ENCODE measurements at regions not wholly inside any gene's neighbourhood (a gene's known extent, or its start where the extent isn't known, plus 50 kb on each side); places are given as distances from the start of the nearest gene placed in this dataset.

DNA sequence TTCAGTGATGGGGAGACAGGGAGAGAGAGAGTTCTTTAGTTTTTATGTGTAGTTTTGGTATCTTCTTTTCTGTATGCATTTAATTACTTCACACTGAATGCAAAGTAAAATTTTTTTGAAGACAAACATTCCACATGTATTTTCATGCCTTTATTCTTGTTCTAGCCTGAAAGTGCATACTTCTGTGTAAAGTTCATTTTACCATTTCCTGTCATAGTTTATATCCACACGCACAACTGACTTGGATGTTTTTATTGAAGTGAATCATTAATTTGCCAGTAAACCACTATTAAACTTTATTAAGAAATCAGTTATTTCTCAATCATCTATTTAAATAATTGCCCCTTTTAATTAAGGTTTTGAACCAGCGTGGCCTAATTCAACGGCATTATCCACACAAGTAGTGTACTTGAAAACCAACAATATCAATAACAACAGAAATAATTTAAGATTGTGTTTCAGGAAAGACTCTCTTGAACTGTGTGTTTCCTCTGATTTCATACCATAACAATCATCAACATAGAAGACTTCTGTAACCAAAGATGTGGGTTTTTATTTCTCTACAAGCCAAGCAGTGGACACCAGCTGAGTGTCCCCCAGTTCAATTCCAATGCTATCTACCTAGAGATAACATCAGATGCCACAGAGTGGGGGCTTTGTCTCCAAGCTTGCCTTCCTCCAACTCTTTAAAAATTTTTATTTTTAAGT lies 512.7 kb upstream of the JAG1 start:
- H3K27me3 ChIP-seq, result no peaks in the 10 kb centered on the region
- H3K27ac ChIP-seq, result no peak overlapping the region
- DNase-seq (ENCODE audit: low spot score), result no peak

DNA sequence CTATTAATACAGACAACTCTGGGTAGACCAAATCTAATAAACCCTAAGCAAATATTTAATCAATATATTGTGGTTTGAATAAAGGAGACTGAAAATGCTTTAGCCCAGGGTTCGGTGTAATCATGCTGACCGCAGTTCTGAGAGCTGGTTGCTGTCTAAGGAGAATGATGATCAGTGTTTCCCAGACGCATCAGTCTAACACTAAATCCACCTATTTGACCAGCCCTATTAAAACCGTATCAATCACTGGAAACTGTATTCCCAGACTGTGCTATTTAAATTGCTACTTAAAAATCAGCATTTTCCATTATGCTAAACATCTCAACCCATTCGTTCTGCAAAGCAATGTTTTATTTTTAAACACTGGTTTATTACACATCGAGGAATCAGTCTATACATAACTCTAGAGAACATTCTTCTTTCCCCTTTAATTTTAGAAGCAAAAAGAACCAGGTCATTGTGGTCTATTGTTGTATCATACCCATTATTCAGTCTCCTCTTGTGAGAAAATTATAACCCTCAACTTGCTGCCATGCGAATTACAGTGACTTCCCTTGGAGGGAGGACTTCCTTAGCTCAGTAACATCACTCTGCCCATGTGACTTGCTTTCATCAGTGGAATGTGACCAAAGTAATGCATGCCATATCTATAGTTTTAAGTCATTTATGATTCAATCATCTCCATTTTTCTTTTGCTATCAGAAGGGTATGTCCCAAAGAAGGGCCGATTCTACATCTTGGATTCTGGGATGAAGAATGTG lies 515.2 kb upstream of the JAG1 start:
- no peaks in the 10 kb centered on the region for H3K4me1 ChIP-seq
- TF ChIP-seq, protein P1, sequence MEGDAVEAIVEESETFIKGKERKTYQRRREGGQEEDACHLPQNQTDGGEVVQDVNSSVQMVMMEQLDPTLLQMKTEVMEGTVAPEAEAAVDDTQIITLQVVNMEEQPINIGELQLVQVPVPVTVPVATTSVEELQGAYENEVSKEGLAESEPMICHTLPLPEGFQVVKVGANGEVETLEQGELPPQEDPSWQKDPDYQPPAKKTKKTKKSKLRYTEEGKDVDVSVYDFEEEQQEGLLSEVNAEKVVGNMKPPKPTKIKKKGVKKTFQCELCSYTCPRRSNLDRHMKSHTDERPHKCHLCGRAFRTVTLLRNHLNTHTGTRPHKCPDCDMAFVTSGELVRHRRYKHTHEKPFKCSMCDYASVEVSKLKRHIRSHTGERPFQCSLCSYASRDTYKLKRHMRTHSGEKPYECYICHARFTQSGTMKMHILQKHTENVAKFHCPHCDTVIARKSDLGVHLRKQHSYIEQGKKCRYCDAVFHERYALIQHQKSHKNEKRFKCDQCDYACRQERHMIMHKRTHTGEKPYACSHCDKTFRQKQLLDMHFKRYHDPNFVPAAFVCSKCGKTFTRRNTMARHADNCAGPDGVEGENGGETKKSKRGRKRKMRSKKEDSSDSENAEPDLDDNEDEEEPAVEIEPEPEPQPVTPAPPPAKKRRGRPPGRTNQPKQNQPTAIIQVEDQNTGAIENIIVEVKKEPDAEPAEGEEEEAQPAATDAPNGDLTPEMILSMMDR (IDR thresholded peaks at IDR 0.05), result no peak
- no peak for DNase-seq (ENCODE audit: low spot score)
- H3K27ac ChIP-seq, result no peak overlapping the region
- no peaks in the 10 kb centered on the region for H3K36me3 ChIP-seq
- peaks cover 0 to 11% of the 10 kb centered on the region in 2 donors for H3K9me3 ChIP-seq
- no peaks in the 10 kb centered on the region for H3K27me3 ChIP-seq
- no peak overlapping the region for H3K4me3 ChIP-seq

More for the DNA sequence above, 512.7 kb upstream of the JAG1 start:
- Histone ChIP-seq H3K9me3 (peaks cover 0 to 11% of the 10 kb centered on the region in 2 donors), H3K36me3 (no peaks in the 10 kb centered on the region), H3K4me1 (no peaks in the 10 kb centered on the region), H3K4me3 (no peak overlapping the region)
- TF ChIP-seq, protein P1 (IDR thresholded peaks at IDR 0.05), result no peak

DNA sequence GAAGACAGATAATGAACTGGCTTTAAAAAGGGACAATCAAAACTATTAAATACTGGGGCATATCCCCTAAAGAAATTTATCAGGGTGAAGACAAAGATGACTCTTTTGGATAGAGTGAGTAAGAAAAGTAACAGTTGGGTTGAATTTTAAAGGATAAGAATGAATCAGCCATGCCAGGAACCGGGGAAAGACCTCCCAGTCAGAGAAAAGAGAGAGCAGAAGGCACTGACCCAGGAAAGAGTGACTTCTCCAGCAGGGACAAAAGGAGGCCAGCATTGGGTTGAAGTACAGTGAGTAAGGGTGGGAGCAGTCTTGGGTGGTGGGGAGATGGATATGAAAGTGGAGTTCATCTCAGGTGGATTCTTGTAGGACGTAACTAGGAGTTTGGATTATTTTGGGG lies 516.9 kb upstream of the JAG1 start:
- DNase-seq (ENCODE audit: low spot score), result no peak
- no peaks in the 10 kb centered on the region for H3K27me3 ChIP-seq
- TF ChIP-seq, protein P1 (IDR thresholded peaks at IDR 0.05), result no peak
- H3K36me3 ChIP-seq, result no peaks in the 10 kb centered on the region
- H3K27ac ChIP-seq, result no peak overlapping the region
- peaks cover 0 to 2% of the 10 kb centered on the region in 2 donors for H3K9me3 ChIP-seq
- H3K4me1 ChIP-seq, result peaks cover 0 to 12% of the 10 kb centered on the region in 2 donors
- no peak overlapping the region for H3K4me3 ChIP-seq

DNA sequence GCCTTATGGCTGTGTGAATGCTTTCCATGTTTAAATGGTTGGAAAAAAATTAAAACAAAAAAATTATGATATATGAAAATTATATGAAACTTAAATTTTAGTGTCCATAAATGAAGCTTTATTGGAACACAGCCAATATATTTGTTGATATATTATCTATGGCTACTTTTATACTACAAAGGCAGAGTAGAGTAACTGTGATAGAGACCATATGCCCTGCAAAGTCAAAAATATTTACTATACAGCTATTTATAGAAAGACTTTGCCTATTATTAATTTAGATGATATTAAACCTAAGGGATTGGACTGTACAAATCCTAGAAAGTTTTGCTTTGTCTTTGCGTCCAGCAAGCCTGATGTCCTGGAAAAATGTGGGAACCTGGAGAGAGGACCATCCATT lies 518.3 kb upstream of the JAG1 start:
- Histone ChIP-seq H3K4me1 (peaks cover 0 to 15% of the 10 kb centered on the region in 2 donors), H3K27ac (no peak overlapping the region), H3K27me3 (no peaks in the 10 kb centered on the region), H3K4me3 (no peak overlapping the region), H3K9me3 (no peaks in the 10 kb centered on the region), H3K36me3 (no peaks in the 10 kb centered on the region)
- DNase-seq (ENCODE audit: low spot score), result no peak
- TF ChIP-seq, protein P1 (IDR thresholded peaks at IDR 0.05), result no peak

DNA sequence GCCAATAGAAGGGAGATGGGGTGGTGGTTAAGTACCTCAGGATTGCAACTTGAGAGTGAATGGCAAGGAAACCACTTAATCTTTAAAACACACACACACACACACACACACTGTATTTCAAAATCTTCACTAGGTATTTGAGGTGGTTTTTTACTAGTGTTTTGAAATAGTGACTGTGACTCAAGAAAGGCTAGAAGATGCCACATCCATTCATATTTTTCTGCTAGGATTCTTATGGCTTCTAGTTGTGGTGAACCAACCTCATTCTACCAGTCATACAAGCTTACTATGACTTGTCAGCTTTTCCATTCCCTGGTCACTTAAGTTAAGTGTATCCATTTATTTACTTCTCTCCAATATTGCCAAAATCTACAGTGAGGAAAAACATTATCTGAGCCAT lies 519.4 kb upstream of the JAG1 start:
- DNase-seq (ENCODE audit: low spot score), result no peak
- H3K9me3 ChIP-seq, result no peaks in the 10 kb centered on the region
- H3K36me3 ChIP-seq, result no peaks in the 10 kb centered on the region
- H3K4me1 ChIP-seq, result peaks cover 0 to 15% of the 10 kb centered on the region in 2 donors
- no peaks in the 10 kb centered on the region for H3K27me3 ChIP-seq
- TF ChIP-seq, protein P1 (IDR thresholded peaks at IDR 0.05), result no peak
- H3K4me3 ChIP-seq, result no peak overlapping the region
- no peak overlapping the region for H3K27ac ChIP-seq

Measured in right atrium auricular region (tissue), 2 donors.